ENCODE measurements at regions not wholly inside any gene's neighbourhood (a gene's known extent, or its start where the extent isn't known, plus 50 kb on each side); places are given as distances from the start of the nearest gene placed in this dataset.

DNA sequence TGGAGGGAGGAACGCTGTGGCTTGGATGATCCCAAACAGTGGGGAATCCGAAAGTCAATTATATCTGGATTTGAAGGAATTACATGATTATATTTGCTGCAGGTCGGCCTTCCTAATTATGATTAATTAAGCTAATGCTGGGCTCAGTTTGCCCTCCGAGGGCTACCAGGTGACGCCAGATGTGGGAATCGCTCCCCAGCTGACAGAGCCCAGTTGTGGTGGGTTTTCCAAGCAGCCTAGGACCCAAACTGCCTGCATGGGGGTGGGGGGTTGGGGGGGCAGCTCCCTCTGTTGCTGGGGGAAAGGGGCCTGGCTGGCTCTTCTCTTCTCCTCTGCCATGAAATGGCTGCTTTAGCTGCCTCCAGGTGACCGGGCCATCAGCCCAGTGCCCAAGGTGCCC, 147.6 kb upstream of the C1orf174 start:
- TF ChIP-seq, protein P1, sequence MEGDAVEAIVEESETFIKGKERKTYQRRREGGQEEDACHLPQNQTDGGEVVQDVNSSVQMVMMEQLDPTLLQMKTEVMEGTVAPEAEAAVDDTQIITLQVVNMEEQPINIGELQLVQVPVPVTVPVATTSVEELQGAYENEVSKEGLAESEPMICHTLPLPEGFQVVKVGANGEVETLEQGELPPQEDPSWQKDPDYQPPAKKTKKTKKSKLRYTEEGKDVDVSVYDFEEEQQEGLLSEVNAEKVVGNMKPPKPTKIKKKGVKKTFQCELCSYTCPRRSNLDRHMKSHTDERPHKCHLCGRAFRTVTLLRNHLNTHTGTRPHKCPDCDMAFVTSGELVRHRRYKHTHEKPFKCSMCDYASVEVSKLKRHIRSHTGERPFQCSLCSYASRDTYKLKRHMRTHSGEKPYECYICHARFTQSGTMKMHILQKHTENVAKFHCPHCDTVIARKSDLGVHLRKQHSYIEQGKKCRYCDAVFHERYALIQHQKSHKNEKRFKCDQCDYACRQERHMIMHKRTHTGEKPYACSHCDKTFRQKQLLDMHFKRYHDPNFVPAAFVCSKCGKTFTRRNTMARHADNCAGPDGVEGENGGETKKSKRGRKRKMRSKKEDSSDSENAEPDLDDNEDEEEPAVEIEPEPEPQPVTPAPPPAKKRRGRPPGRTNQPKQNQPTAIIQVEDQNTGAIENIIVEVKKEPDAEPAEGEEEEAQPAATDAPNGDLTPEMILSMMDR (IDR thresholded peaks at IDR 0.05; ENCODE audit: low read depth, low read length), result no peak
- H3K4me3 ChIP-seq (ENCODE audit: low read depth, low read length), result no peak overlapping the region
- in situ Hi-C loops (cut with HindIII; ENCODE audit: low sequenced_read_pairs), result no loop called here
- no peak for DNase-seq (ENCODE audit: low read depth, low spot score)

DNA sequence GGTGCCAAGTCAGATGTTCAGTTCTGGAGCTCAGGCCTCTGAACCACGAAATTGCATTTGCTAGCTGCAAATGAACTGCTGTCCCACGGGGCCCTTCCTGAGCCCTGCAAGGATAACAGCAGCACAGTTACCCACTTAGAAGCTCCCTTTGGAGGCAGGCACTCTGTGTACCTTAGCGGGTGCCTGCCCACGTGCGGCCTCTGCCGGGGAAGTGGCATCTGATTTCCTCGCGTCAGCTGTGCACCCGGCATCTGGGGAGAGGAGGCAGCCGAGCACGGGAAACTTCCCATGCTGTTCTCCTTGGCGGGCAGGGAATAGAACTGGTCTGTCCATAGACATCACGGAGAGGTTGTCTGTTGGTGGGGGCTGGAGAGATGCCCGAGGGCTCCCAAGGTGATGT, 148.0 kb upstream of the C1orf174 start:
- no peak overlapping the region for H3K4me3 ChIP-seq (ENCODE audit: low read depth, low read length)
- in situ Hi-C loops (cut with HindIII; ENCODE audit: low sequenced_read_pairs), result no loop called here
- DNase-seq (ENCODE audit: low read depth, low spot score), result no peak
- TF ChIP-seq, protein P1 (IDR thresholded peaks at IDR 0.05; ENCODE audit: low read depth, low read length), result no peak

DNA sequence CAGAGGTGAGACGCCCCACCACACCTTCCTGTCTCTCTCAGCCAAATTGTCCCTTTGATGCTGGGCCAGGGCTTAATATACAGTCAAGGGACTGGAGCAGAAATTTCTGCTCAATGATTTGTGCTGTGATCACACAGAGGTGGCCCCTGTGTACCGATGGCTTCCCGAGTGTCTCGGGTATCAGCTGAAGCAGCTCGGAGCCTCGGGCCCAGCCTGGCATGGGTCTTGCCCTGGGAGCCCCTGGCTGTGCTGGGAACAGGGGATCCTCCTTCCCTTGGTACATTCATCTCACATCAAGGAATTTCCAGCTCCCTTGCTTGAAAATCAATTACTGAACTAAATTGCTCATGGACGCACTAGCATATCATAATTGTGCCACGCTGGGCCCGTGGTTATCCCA, 148.8 kb upstream of the C1orf174 start:
- H3K4me3 ChIP-seq (ENCODE audit: low read depth, low read length), result no peak overlapping the region
- in situ Hi-C loops (cut with HindIII; ENCODE audit: low sequenced_read_pairs), result no loop called here
- DNase-seq (ENCODE audit: low read depth, low spot score), result no peak
- TF ChIP-seq, protein P1 (IDR thresholded peaks at IDR 0.05; ENCODE audit: low read depth, low read length), result no peak

DNA sequence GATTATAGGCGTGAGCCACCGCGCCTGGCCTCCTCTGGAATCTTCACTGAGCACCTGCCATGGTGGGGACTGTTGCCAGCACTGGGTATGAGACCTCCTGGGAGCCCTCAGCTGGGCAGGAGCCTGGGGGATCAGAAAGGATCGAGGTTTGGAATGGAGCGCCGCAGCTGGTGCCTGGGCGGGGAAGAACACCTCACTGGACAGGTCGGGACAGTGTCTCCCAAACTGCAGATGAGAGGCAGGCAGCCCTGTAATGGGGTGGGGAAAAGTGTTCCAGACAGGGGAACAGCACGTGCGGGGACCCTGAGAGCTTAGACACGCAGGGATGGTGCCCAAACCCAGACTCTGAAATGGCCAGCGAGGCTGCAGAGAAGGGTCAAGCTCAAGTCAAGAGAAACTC, 150.9 kb upstream of the C1orf174 start:
- H3K4me3 ChIP-seq (ENCODE audit: low read depth, low read length), result no peak overlapping the region
- no peak for DNase-seq (ENCODE audit: low read depth, low spot score)
- in situ Hi-C loops (cut with HindIII; ENCODE audit: low sequenced_read_pairs), result no loop called here
- TF ChIP-seq, protein P1 (IDR thresholded peaks at IDR 0.05; ENCODE audit: low read depth, low read length), result no peak

DNA sequence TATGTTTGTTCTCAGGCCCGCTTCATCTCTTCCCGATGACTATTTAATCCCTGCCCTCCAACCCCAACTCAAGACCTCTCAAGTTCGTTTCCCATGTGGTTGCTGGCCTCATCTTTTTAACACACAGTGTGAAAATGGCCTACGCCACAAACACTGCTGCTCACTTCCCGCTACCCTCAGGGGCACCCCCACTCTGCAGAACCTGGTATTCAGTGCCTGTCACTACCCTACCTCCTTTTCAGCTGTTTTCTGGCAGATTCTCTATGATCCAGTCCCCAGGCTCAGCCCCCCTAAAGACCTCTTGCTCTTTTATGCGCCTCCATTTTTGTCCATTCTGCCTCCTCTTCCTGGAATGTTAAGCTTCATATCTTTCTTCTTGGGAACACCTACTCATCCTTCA, 152.6 kb upstream of the C1orf174 start:
- H3K4me3 ChIP-seq (ENCODE audit: low read depth, low read length), result no peak overlapping the region
- no peak for DNase-seq (ENCODE audit: low read depth, low spot score)
- TF ChIP-seq, protein P1 (IDR thresholded peaks at IDR 0.05; ENCODE audit: low read depth, low read length), result no peak
- in situ Hi-C loops (cut with HindIII; ENCODE audit: low sequenced_read_pairs), result no loop called here

DNA sequence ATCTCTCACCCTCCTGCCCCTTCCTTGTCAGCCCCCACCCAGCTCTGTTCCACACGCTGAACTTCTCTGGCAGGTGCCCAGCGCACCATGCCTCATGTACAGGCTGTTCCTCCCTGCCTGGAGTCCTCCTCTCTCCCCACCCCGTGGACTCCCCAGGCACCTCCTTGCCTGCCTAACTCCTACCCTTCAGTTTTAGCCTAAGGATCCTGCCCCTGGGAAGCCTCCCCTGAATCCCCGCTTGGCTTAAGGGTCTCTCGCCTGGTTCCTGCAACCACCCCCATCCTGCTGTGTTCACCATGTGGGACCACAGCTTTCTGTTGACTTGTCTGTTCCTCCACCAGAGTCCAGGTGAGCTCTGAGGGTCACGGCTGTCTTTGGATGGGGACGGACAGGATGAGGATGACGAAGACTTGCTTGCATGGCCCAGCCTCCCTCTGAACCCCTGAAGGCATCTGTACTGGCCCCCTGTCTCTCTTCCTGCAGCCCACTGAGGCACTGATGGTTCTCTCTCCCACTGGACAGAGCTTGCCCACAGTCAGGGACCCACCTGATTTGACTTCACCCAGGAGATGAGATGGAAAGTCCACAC, 153.2 kb upstream of the C1orf174 start:
- in situ Hi-C loops (cut with HindIII; ENCODE audit: low sequenced_read_pairs), result no loop called here
- no peak for DNase-seq (ENCODE audit: low read depth, low spot score)
- TF ChIP-seq, protein P1 (IDR thresholded peaks at IDR 0.05; ENCODE audit: low read depth, low read length), result no peak
- no peak overlapping the region for H3K4me3 ChIP-seq (ENCODE audit: low read depth, low read length)

DNA sequence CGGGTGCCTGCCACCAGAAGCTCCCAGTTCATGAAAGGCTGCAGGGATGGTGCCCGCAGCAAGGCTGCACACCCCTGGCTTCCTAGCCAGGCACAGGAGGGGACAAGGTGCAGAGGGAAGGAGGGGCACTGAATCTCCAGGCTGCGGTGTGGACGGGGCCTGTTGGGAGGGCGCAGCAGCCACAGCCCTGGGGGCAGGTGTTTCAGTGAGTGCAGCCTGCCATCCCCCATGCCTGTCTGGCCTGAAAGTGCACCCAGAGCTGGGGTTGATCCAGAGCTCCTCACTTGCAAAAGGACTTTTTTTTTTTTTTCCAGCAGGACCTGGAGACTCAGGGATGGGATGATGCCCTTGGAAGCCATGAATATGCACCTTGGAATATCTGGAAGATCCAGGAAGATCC, 153.7 kb upstream of the C1orf174 start:
- in situ Hi-C loops (cut with HindIII; ENCODE audit: low sequenced_read_pairs), result no loop called here
- H3K4me3 ChIP-seq (ENCODE audit: low read depth, low read length), result no peak overlapping the region
- DNase-seq (ENCODE audit: low read depth, low spot score), result no peak
- TF ChIP-seq, protein P1 (IDR thresholded peaks at IDR 0.05; ENCODE audit: low read depth, low read length), result no peak

All from astrocyte of the spinal cord (primary cell).